ENCODE measurements at regions not wholly inside any gene's neighbourhood (a gene's known extent, or its start where the extent isn't known, plus 50 kb on each side); places are given as distances from the start of the nearest gene placed in this dataset.
"Not testable (repeated sequence)": the region's sequence is repeated elsewhere in the genome, so short reads cannot be mapped to it uniquely, and the experiment has no call there.

- TF ChIP-seq ZNF565 (CRISPR knock-in tag; conservative IDR thresholded peaks at IDR 0.05; ENCODE audit: low read depth) = no peak
- TF ChIP-seq GLIS3 (CRISPR knock-in tag; IDR thresholded peaks at IDR 0.05) = no peak
- no peak for TF ChIP-seq TSHZ2 (CRISPR knock-in tag; IDR thresholded peaks at IDR 0.05)
- TF ChIP-seq TOX (CRISPR knock-in tag; IDR thresholded peaks at IDR 0.05; ENCODE audit: borderline replicate concordance) = no peak
- TF ChIP-seq PATZ1 (CRISPR knock-in tag; IDR thresholded peaks at IDR 0.05; ENCODE audit: borderline replicate concordance) = no peak
- TF ChIP-seq TCF4 (CRISPR knock-in tag; IDR thresholded peaks at IDR 0.05; ENCODE audit: borderline replicate concordance) = no peak
- no peak for TF ChIP-seq CSRNP3 (CRISPR knock-in tag; IDR thresholded peaks at IDR 0.05)
- TF ChIP-seq ESRRG (CRISPR knock-in tag; IDR thresholded peaks at IDR 0.05) = no peak
- no peak for TF ChIP-seq OSR1 (CRISPR knock-in tag; IDR thresholded peaks at IDR 0.05)
- TF ChIP-seq SNAI2 (CRISPR knock-in tag; IDR thresholded peaks at IDR 0.05) = no peak
- ATAC-seq = no peak
Measured at GRCh38 chr7:108662783-108663362, 93.2 kb downstream of the DNAJB9 start.

GRCh38 chr7:108663701-108664100 lies 94.0 kb downstream of the DNAJB9 start:
- TF ChIP-seq GLIS3 (CRISPR knock-in tag; IDR thresholded peaks at IDR 0.05) (no peak), PPARA (CRISPR knock-in tag; IDR thresholded peaks at IDR 0.05; ENCODE audit: borderline replicate concordance) (no peak), POU6F1 (CRISPR knock-in tag; IDR thresholded peaks at IDR 0.05; ENCODE audit: borderline replicate concordance, low read depth) (no peak), PATZ1 (CRISPR knock-in tag; IDR thresholded peaks at IDR 0.05; ENCODE audit: borderline replicate concordance) (no peak), BACH2 (CRISPR knock-in tag; IDR thresholded peaks at IDR 0.05; ENCODE audit: borderline replicate concordance) (no peak), ARNTL (CRISPR knock-in tag; IDR thresholded peaks at IDR 0.05; ENCODE audit: borderline replicate concordance, low read depth) (no peak), ZFP3 (CRISPR knock-in tag; IDR thresholded peaks at IDR 0.05) (no peak), SNAI2 (CRISPR knock-in tag; IDR thresholded peaks at IDR 0.05) (no peak), RARB (CRISPR knock-in tag; IDR thresholded peaks at IDR 0.05) (no peak), ZNF70 (CRISPR knock-in tag; IDR thresholded peaks at IDR 0.05) (no peak), ESRRG (CRISPR knock-in tag; IDR thresholded peaks at IDR 0.05) (no peak)
- no peak for ATAC-seq

- no peak for TF ChIP-seq GLIS3 (CRISPR knock-in tag; IDR thresholded peaks at IDR 0.05)
- ATAC-seq = no peak
Measured at GRCh38 chr7:108667216-108667615, 97.5 kb downstream of the DNAJB9 start.

GRCh38 chr7:108669958-108670357 lies 100.3 kb downstream of the DNAJB9 start:
- ATAC-seq = no peak
- TF ChIP-seq ZNF8 (CRISPR knock-in tag; IDR thresholded peaks at IDR 0.05) = no peak
- TF ChIP-seq ZC3H10 (CRISPR knock-in tag; IDR thresholded peaks at IDR 0.05) = no peak
- TF ChIP-seq ZFP30 (CRISPR knock-in tag; IDR thresholded peaks at IDR 0.05) = no peak

- ATAC-seq = not testable (repeated sequence)
Measured at GRCh38 chr7:108673699-108674098, 104.0 kb downstream of the DNAJB9 start.

Data from SK-N-SH treated with all-trans-retinoic acid at 6 μM for 48 hours (cell line).